ENCODE measurements at regions not wholly inside any gene's neighbourhood (a gene's known extent, or its start where the extent isn't known, plus 50 kb on each side); places are given as distances from the start of the nearest gene placed in this dataset.

DNA sequence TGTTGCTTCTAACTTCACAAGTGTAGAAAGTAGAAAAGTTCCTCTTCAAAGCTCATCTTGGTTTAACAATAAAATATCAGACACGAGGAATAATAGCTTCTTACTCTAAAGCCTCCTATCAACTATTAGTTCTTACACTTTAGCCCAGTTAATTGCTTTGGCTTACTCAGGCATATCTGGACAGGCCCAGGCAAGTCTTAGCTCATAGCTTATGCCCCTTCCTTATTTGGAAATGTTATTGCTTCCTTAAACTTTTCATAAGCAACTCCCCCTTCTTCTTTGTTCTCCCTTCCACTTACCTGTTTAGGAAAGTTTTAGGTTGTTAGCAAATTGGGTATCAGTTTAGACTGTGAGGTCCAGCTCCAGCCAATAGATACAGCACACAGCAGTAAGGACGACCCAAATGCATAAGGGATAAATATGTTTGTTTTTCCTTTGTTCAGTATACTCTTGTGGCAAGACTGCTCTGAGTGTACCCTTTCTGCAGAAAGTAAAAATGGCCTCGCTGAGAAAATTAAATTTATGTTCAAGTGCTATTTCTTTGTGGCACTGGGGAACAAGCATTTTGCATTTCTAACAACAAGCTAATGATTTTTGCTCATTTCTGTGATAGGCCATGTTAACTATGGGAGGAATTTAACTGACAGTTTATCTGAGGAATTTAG lies 162.1 kb downstream of the SMC2 start:
- H3K27ac Mint-ChIP-seq = no peak overlapping the region
- H3K4me3 Mint-ChIP-seq = no peak overlapping the region
- H3K4me1 Mint-ChIP-seq = no peaks in the 10 kb centered on the region
- peaks cover 7% of the 10 kb centered on the region for H3K9me3 Mint-ChIP-seq
- no peaks in the 10 kb centered on the region for H3K36me3 Mint-ChIP-seq
- no peak for ATAC-seq (ENCODE audit: low read depth)
- no peak for DNase-seq
- POLR2A ChIA-PET = no interaction called here
- H3K27me3 Mint-ChIP-seq = peaks cover 5% of the 10 kb centered on the region

DNA sequence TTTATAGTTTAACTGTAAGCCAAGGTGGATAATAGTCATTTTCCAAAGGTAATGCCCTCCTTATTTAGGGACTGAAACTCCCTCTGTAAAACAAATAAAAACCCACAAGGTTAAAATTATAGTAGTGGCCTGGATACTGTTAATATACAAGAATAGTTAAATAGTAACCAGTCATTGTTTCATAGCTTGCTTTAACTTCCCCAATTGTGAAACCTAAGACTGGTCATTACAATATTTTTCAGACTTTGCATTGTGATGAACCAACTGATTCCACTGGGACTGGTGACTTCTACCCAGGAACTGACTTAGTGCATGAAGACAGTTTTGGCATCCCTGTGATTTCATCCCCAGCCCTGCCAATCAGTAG lies 162.6 kb downstream of the SMC2 start:
- H3K36me3 Mint-ChIP-seq = no peaks in the 10 kb centered on the region
- peaks cover 7% of the 10 kb centered on the region for H3K9me3 Mint-ChIP-seq
- DNase-seq (no peak), ATAC-seq (ENCODE audit: low read depth) (no peak)
- H3K4me1 Mint-ChIP-seq = no peaks in the 10 kb centered on the region
- POLR2A ChIA-PET = no interaction called here
- H3K4me3 Mint-ChIP-seq = no peak overlapping the region
- peaks cover 5% of the 10 kb centered on the region for H3K27me3 Mint-ChIP-seq
- no peak overlapping the region for H3K27ac Mint-ChIP-seq

DNA sequence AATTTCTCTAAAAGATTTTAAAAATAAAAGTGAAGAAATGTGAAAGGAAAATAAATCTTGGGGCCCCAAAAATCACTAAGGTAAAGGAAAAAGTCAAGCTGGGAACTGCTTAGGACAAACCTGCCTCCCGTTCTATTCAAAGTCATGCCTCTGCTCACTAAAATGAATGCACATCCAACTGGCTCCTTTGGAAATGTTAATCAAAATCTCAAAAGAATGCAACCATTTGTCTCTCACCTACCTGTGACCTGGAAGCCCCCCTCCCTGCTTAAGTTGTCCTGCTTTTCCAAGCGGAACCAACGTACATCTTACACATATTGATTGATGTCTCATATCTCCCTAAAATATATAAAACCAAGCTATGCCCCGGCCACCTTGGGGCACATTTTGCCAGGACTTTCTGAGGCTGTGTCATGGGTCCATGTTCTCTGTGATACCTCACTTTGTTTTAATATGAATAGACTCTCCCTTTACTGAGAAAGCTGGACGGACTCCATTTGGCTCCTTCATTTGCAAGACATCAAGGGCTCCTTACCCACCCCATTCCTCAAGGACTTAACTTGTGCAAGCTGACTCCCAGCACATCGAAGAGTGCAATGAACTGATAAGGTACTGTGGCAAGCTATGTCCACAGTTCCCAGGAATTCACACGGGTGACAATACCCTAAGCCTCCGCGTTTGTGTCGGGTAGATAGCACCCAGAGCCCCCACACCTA lies 164.3 kb downstream of the SMC2 start:
- Mint-ChIP-seq H3K4me1 (no peaks in the 10 kb centered on the region), H3K27me3 (peaks cover 5% of the 10 kb centered on the region), H3K9me3 (peaks cover 2% of the 10 kb centered on the region), H3K4me3 (no peak overlapping the region), H3K27ac (no peak overlapping the region), H3K36me3 (no peaks in the 10 kb centered on the region)
- no peak for DNase-seq
- POLR2A ChIA-PET = interaction anchor here (0.6 kb wide), 1 partner anchor 735 kb away, joined by 3 read pairs; no protein-coding TSS in a partner anchor
- no peak for ATAC-seq (ENCODE audit: low read depth)

DNA sequence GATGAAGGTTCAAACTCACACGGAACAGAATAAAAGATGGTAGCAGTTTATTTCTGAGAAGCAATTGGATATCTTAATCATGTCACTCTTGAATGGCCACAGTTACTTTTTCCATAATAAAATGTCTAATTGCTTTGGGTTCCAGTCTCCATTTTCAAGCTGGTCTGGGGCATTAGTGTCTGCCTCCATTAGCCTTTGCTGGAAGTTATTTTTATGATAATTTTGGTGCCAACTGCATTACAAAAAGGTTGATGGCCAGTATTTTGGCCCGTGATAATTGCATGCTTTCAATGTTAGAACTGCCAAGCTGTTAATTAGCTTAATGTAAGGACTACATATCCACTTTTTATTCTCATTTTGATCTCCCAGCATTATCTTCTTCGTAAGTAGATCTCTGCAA lies 165.9 kb downstream of the SMC2 start:
- DNase-seq (no peak), ATAC-seq (ENCODE audit: low read depth) (no peak)
- peaks cover 2% of the 10 kb centered on the region for H3K9me3 Mint-ChIP-seq
- H3K4me1 Mint-ChIP-seq = no peaks in the 10 kb centered on the region
- POLR2A ChIA-PET = no interaction called here
- H3K36me3 Mint-ChIP-seq = no peaks in the 10 kb centered on the region
- no peak overlapping the region for H3K27ac Mint-ChIP-seq
- peaks cover 5% of the 10 kb centered on the region for H3K27me3 Mint-ChIP-seq
- H3K4me3 Mint-ChIP-seq = no peak overlapping the region

DNA sequence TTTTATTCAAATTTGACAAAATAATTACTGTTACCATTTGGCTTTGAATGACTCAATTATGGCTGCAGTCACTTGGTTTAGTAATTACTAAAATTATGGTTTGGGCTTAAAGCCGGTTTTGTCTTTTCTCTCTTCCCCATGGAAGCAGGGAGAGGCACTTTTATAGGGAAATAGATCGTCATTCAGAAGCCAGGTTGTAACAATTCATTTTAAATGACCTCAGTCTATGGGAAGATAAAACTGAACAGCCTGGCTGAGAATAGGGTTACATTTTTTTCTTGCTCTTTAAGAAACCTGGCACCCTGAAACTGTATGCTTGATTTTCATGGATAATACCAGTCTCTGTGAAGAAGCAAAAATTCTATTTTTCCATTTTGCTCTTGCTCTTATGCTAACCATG lies 169.8 kb downstream of the SMC2 start:
- Mint-ChIP-seq H3K4me3 (no peak overlapping the region), H3K27ac (no peak overlapping the region), H3K4me1 (no peaks in the 10 kb centered on the region), H3K9me3 (no peaks in the 10 kb centered on the region), H3K27me3 (no peaks in the 10 kb centered on the region), H3K36me3 (no peaks in the 10 kb centered on the region)
- ATAC-seq (ENCODE audit: low read depth) (no peak), DNase-seq (no peak)
- POLR2A ChIA-PET = no interaction called here

DNA sequence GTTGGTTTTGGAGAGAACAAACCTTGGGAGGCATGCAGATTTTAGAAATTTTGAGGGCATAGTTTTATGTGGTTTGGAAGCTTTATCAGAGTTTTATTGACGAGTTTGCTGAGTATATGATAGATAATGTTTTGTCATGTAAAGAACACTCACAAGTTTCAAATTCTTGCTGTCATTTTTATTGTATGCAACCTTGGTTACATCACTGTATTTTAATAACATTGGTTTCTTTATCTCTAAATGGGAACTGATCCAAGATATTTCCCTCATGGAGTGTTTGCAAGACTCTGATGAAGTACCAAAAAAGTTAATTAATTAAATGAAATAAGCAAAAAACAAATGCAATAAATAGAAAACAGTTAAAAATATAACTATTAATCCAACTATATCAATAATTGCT lies 170.3 kb downstream of the SMC2 start:
- H3K4me3 Mint-ChIP-seq = no peak overlapping the region
- POLR2A ChIA-PET = no interaction called here

DNA sequence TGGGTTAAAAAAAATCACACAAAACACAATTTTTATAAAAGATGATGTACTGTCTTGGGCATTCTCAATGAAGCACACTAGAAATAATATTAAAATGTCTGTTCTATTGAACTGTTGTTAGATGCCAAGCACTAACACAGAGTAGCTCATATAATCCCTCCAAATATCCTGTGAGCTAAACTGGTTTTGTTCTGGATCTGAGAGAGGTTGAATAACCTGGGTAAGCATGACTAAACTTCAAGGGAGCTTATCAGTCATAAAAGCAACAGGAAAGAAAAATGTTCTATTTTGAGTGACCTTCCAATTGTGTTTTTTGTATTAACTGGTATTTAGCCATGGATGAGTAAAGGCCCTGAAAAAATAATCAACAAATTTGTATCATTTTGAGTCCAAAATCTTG lies 175.3 kb downstream of the SMC2 start:
- no peak overlapping the region for H3K4me3 Mint-ChIP-seq
- no peak overlapping the region for H3K27ac Mint-ChIP-seq
- no peak for DNase-seq
- no peaks in the 10 kb centered on the region for H3K36me3 Mint-ChIP-seq
- H3K9me3 Mint-ChIP-seq = peaks cover 4% of the 10 kb centered on the region
- H3K4me1 Mint-ChIP-seq = no peaks in the 10 kb centered on the region
- POLR2A ChIA-PET = no interaction called here
- H3K27me3 Mint-ChIP-seq = no peaks in the 10 kb centered on the region
- no peak for ATAC-seq (ENCODE audit: low read depth)

More for the DNA sequence above, 170.3 kb downstream of the SMC2 start:
- Mint-ChIP-seq H3K9me3 (no peaks in the 10 kb centered on the region), H3K27ac (no peak overlapping the region), H3K4me1 (no peaks in the 10 kb centered on the region), H3K27me3 (no peaks in the 10 kb centered on the region), H3K36me3 (no peaks in the 10 kb centered on the region)
- DNase-seq = no peak
- no peak for ATAC-seq (ENCODE audit: low read depth)

DNA sequence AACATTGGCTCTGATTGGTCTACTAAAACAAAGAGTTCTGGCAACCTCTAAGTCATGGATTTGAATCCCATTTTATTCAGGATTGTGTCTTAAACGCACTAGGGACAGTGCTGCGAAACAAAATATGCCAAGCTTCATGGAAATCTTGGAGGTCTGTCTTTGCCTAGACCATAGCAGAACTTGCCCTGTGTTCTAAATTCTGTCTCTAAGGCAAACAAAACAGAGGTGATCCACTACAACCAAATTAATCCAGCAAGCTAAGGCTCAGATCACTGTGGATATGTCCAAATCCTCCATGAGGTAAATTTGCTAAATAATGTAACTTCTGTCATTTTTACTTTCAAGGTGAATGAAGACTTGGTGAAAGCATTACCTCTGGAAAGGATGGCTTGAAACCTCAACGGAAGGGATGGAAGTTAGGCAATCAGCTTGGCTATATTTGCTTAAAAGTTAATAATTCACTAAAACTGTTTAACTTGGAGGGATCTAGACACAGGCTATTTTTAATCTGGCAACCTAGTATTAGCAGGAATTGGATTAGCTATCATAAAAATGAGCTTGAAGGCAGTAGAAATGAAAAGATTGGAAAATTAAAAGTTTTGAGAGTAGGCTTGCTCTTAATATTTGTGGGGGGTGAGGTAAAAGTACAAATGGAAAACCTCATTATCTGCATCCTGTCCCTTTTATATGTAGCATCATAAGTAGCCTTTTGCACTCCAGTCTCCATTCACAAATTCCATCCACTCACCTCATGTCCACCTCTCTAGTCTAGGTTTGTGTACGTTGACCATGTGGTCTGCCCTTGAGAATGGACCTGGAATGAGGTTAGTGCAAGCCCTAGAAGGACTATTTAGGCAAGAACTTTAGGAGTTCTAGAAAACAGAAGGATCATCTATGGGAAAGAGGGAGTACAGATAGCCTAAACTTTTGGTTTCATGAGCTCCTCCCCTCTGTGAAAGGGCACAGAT lies 176.2 kb downstream of the SMC2 start:
- no peak overlapping the region for H3K4me3 Mint-ChIP-seq
- ATAC-seq (ENCODE audit: low read depth) = no peak
- H3K27me3 Mint-ChIP-seq = no peaks in the 10 kb centered on the region
- H3K9me3 Mint-ChIP-seq = peaks cover 4% of the 10 kb centered on the region
- no peak for DNase-seq
- no peak overlapping the region for H3K27ac Mint-ChIP-seq
- POLR2A ChIA-PET = no interaction called here
- H3K36me3 Mint-ChIP-seq = no peaks in the 10 kb centered on the region
- H3K4me1 Mint-ChIP-seq = no peaks in the 10 kb centered on the region

DNA sequence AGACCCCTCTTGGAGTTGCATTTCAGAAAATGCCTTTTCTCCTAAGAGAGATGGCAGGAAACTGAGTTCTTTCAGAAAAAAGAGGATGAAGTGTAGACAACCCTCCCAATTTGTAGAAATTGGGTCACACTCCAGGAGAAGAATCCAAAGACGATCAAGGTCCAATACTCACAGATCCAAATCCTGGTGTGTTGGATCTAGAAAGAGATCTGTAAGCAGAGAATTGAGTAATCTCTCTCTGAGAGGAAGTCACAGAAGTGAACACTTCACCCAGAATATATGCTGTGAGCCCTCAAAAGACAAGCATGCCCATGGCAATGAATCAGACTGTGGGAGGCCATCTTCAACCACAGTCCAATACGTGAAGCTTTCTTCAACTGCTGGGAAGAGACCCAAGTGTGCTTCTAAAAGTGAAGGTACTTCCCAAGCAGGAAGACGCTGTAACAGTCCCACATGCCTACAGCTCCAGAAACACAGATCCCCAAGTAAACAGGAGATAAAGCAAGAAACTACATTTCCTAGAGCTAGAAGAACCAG lies 182.7 kb downstream of the SMC2 start:
- Mint-ChIP-seq H3K9me3 (no peaks in the 10 kb centered on the region), H3K27ac (no peak overlapping the region), H3K27me3 (no peaks in the 10 kb centered on the region), H3K36me3 (no peaks in the 10 kb centered on the region), H3K4me3 (no peak overlapping the region), H3K4me1 (no peaks in the 10 kb centered on the region)
- ATAC-seq (ENCODE audit: low read depth) = no peak
- no peak for DNase-seq
- POLR2A ChIA-PET = no interaction called here

DNA sequence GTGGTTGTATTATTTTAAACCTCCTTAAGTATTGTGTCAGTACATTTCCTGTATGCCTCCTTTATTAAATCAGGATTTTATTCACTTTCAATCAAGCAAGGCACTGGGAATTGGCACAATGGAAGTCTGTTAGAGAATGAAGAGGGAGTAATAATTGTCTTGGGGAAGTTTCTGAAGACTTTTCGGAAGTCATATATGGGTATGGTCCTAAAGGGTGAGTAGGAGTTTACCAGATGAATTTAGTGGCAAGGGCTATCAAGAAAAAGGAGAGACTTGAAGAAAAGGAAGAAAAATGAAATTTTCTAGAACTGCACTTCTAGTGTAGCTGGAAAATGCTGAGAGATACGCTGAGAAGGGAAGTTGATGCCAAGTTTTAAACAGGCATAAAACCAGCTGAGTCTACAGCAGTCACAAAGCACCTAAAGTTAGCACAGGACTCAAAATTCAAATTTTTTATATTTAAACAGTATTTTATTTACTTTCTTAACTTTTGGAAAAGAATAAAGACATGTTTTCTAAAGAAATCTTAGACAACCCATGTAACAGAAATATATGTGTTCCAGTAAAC lies 184.9 kb downstream of the SMC2 start:
- Mint-ChIP-seq H3K27me3 (no peaks in the 10 kb centered on the region), H3K4me1 (no peaks in the 10 kb centered on the region), H3K4me3 (no peak overlapping the region), H3K9me3 (no peaks in the 10 kb centered on the region), H3K36me3 (no peaks in the 10 kb centered on the region), H3K27ac (no peak overlapping the region)
- DNase-seq (no peak), ATAC-seq (ENCODE audit: low read depth) (no peak)
- POLR2A ChIA-PET = no interaction called here

DNA sequence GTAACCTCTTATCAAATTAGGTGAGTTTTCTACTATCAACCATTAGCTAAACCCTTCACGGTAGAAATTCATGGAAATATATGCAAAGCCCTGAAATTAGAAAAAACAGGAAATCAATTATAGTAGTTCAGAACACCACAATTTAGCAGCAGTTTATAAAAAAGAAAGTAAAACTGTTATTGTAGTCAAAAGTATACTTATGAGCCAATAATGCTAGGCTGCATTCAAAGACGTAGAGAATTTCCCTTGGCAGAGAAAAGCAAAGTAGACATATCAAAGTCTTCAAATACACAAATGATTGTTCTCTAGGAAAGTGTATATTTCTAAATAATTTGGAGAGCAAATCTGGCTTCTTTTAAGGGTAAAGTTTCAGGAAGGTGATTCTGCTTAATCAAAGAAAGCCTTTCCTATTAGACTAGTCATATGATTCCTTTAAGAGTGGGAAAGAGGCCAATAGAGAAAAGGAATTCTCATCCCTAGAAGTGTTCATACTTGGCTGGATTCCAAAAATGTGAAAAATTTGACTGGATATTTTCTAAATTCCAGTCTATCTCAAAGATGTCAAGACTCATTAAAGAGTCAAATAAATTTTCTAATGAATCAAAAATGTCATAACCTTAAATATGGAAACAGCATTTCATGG lies 185.5 kb downstream of the SMC2 start:
- Mint-ChIP-seq H3K4me1 (no peaks in the 10 kb centered on the region), H3K9me3 (no peaks in the 10 kb centered on the region), H3K36me3 (no peaks in the 10 kb centered on the region), H3K27ac (no peak overlapping the region), H3K4me3 (no peak overlapping the region), H3K27me3 (no peaks in the 10 kb centered on the region)
- ATAC-seq (ENCODE audit: low read depth) (no peak), DNase-seq (no peak)
- POLR2A ChIA-PET = no interaction called here

DNA sequence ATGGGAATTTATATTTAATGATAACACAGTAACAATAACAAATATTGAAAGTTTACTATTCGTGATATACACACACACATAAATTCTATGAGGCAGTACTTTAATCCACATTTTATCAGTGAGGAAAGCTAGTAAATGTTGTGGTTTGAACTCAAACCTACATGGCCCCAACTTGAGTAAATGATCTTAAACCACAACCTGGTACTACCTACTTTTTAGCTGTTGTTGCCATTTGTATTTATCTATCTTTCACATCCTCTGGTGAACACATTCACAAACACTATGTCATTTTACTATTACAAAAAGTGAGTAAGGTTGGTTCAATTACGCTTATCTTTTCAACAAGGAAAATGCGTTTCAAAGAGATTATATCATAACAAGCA lies 186.1 kb downstream of the SMC2 start:
- Mint-ChIP-seq H3K4me1 (no peaks in the 10 kb centered on the region), H3K27me3 (no peaks in the 10 kb centered on the region), H3K4me3 (no peak overlapping the region), H3K36me3 (no peaks in the 10 kb centered on the region), H3K9me3 (no peaks in the 10 kb centered on the region), H3K27ac (no peak overlapping the region)
- ATAC-seq (ENCODE audit: low read depth) = no peak
- no peak for DNase-seq
- POLR2A ChIA-PET = no interaction called here

DNA sequence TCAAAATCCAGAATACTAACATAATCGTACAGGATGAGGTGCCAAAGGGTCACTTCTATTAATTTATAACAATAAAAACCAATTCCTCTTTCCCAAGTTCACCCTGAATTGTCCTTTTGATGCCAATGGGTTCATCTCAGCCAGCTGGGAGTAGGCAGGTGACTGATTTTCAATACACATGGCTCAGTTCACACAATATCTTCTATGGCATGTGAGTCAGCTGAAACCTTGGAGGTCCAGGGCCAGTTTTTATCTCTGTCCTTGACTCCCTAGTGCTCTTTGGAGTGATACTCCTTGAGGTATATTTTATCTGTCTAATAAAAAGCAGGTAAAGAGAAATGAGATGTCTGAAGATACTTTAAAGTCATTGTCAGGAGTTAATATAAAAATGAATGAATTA lies 186.6 kb downstream of the SMC2 start:
- Mint-ChIP-seq H3K4me3 (no peak overlapping the region), H3K27me3 (no peaks in the 10 kb centered on the region), H3K27ac (no peak overlapping the region), H3K4me1 (no peaks in the 10 kb centered on the region), H3K9me3 (no peaks in the 10 kb centered on the region), H3K36me3 (no peaks in the 10 kb centered on the region)
- DNase-seq = no peak
- ATAC-seq (ENCODE audit: low read depth) = no peak
- POLR2A ChIA-PET = no interaction called here
